Esophagus muscularis mucosa (tissue), 4 donors: ENCODE measurements at regions not wholly inside any gene's neighbourhood (a gene's known extent, or its start where the extent isn't known, plus 50 kb on each side); places are given as distances from the start of the nearest gene placed in this dataset.

ENCODE experiments used
- CTCF ChIP-seq, 3 experiments: fragments of 200-600 bp in 2 of 3; fragments of 450-650 bp in 1 of 3; sonication (generic) in 2 of 3; IDR thresholded peaks; one replicate each; pipeline ENCODE4 v1.5.1; 2017 to 2019; ENCODE audit warnings: antibody characterized with exemption in 3 of 3, mild to moderate bottlenecking in 2 of 3, moderate library complexity in 1 of 3
- EP300 ChIP-seq: sonication (generic); formaldehyde crosslinking; IDR thresholded peaks from one replicate; pipeline ENCODE4 v1.6.1; 2017; ENCODE audit warnings: antibody characterized with exemption
- POLR2A ChIP-seq: fragments of 450-650 bp; IDR thresholded peaks from one replicate; pipeline ENCODE4 v1.6.1; 2017; ENCODE audit warnings: antibody characterized with exemption, moderate library complexity, mild to moderate bottlenecking, low read depth
- POLR2AphosphoS5 ChIP-seq, 2 donors: sonication (generic); formaldehyde crosslinking; IDR thresholded peaks; one replicate each; pipeline ENCODE4 v1.6.1; 2017; ENCODE audit warnings: antibody characterized with exemption in 2 of 2

DNA sequence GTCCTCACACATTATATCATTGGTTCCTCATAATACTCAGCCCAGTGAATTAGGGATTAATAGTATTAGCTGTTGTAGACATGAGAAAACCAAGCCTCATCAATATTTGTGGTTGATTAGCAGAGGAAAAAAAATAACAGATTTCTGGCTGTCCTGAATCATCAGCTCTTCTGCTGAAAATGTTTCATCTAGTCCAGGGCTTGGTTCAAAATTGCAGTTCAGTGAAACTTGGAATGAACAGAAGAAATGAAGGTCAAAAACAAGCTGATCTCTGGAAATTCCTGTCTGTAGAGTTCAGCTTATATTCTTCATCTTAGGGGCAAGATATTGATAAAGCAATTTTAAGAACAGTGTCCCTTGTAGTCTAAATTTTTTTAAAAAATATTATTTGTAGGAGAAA, 361.1 kb upstream of the CCDC179 start:
- no peak for TF ChIP-seq CTCF (IDR thresholded peaks at IDR 0.05)
- no peak for TF ChIP-seq EP300
- TF ChIP-seq POLR2A = no peak
- TF ChIP-seq POLR2AphosphoS5 (IDR thresholded peaks at IDR 0.05) = no peak
